PC-9 (cell line): ENCODE measurements at regions not wholly inside any gene's neighbourhood (a gene's known extent, or its start where the extent isn't known, plus 50 kb on each side); places are given as distances from the start of the nearest gene placed in this dataset.

Source experiments
- EZH2 ChIP-seq: fragments of 200-600 bp; sonication (generic); IDR thresholded peaks from 2 replicates; pipeline ENCODE4 v1.8.0; 2017; ENCODE audit warnings: antibody characterized with exemption, low read depth
- TF ChIP-seq, protein P1 (sequence below): fragments of 200-600 bp; sonication (generic); conservative IDR thresholded peaks from 2 replicates; pipeline ENCODE4 v1.6.1; 2017; ENCODE audit warnings: mixed run types, antibody characterized with exemption, mild to moderate bottlenecking, moderate library complexity

- TF ChIP-seq, protein P1, sequence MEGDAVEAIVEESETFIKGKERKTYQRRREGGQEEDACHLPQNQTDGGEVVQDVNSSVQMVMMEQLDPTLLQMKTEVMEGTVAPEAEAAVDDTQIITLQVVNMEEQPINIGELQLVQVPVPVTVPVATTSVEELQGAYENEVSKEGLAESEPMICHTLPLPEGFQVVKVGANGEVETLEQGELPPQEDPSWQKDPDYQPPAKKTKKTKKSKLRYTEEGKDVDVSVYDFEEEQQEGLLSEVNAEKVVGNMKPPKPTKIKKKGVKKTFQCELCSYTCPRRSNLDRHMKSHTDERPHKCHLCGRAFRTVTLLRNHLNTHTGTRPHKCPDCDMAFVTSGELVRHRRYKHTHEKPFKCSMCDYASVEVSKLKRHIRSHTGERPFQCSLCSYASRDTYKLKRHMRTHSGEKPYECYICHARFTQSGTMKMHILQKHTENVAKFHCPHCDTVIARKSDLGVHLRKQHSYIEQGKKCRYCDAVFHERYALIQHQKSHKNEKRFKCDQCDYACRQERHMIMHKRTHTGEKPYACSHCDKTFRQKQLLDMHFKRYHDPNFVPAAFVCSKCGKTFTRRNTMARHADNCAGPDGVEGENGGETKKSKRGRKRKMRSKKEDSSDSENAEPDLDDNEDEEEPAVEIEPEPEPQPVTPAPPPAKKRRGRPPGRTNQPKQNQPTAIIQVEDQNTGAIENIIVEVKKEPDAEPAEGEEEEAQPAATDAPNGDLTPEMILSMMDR, result no peak
- TF ChIP-seq EZH2, result no peak
Observed at GRCh38 chr3:148329481-148330235, 368.0 kb upstream of the AGTR1 start.
